NCI-H1092 (cell line): ENCODE measurements at regions not wholly inside any gene's neighbourhood (a gene's known extent, or its start where the extent isn't known, plus 50 kb on each side); places are given as distances from the start of the nearest gene placed in this dataset.

Source experiments
- DNase-seq: peaks from one replicate; lab custom pipeline; 2025; lab: John Stamatoyannopoulos, UW

DNA sequence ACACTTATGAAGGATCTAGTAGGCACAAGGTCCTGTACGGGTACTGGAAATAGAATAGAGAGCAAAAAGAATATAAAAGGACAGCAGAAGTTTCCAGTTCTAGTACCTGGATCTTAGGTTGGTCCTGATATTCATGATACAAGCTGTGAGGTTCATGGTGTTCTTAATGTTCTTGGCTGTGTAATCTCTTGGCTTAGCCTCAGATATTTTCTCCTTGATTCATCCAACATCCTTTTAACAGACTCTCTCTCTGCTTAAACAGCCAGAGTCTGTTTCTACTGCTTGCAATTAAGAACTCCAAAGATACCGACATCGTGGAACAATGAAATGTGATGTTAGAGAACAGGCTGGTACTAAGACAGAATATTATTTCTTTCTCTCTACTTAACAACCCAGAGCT lies 49.9 kb downstream of the CNTN3 start:
- no peak for DNase-seq

DNA sequence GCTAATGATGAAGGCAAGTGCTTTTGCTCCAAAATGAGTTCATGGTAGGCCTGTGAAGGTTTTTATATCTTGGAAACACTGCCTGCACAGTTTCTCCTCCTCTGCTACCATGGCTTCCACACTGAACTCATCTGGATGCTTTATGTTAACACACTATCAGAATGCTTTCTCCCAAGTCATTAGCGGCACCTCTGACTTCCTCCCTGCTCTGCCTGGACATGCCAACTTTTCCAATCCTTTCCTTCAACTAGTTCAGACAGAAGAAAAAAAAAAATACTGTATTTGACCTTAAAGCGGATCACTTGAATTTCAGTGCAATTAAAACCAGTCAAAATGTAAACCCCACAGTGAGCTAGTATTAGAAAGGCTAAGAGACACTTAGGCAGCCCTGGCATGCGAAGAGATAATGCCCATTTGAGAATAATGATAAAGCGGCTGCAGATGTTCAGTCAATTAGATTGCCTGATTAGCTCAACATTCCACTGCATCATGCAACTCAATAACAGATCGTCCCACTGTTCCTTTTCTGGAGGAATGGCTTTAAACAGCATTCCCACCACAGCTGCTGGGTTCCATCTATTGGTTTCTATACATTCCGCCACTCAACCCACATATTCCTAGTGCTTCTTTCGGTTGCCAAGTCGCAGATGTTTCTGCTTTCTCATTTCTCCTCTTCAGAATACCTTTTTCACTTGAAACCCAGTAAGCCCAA lies 51.7 kb downstream of the CNTN3 start:
- no peak for DNase-seq

DNA sequence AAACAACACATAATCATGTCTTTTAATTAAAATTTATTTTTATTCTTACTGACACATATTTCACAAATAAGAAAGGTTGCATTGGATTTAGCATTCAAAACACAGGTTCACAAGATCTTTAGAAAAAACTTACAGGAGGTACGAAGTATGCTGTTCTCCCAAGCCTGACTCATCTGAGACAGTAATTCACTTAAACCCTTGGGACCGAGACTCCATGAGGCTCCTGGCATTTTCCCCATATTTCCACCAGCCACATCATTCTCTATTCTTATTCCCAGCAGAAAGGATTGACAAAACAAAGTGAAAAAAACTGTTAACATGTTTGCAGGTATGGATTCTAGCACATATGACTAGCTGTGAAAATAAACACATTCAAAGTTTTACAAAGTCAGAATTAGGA lies 52.6 kb downstream of the CNTN3 start:
- DNase-seq, result no peak

DNA sequence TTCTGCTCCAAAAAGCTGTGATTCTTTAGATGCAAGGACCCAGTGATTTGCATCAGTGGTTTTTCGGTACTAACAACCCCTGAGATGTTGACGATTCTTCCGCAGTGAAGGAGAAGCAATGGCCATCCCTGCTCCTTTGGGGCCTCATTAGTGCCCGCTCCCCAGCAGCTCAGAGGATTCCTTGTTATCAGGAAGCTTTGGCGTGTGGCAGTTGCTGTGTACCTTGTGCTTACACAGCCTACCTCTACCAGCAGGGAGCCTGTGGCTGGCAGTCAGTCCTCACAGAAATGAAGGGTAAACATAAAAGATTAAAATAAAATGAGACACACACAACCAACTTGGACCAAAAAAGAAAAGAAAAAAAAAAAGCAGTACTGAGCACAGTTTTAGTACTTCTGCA lies 55.2 kb downstream of the CNTN3 start:
- DNase-seq, result no peak

DNA sequence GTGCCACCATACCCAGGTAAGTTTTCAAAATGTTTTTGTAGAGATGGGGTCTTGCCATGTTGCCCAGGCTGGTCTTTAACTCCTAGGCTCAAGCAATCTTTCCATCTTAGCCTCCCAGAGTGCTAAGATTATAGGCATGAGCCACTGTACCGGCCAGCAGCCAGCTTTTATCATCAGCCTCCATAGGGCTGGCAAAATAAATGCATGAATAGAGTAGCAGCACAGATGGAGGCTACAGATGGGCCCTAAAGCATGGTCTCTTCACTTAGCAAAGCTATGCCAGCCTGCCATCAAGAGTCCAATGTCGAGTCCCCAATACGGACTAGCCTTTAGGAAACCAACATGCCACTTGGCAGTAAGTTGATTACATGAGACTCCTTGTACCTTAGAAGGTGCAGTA lies 63.8 kb downstream of the CNTN3 start:
- no peak for DNase-seq

DNA sequence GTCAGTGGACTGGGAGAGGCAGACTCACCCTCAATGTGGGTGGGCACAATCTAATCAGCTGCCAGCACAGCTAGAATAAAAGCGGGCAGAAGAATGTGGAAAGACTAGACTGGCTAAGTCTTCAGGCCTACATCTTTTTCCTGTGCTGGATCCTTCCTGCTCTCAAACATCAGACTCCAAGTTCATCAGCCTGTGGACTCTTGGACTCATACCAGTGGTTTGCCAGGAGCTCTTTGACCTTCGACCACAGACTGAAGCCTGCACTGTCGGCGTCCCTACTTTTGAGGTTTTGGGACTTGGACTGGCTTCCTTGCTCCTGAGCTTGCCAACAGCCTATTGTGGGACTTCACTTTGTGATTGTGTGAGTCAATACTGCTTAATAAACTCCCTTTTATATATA lies 68.0 kb downstream of the CNTN3 start:
- DNase-seq, result no peak

DNA sequence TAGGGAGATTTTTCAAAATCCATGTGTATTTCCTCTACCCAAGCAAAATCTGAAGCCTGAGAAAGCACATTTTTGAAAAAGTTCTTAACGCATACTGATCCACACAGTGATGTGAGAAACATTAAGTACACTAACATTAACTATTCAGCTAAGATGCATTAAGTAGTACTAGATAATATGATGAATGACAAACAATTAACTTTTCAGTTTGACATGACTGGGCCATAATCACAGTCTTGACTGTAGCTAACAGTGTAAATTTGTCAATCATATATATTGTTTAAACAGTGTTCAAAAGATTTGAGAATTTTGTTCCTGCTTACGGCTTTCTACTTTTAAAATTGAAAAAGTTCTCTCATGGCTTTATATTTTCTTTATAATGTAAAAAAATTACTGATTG lies 72.0 kb downstream of the CNTN3 start:
- DNase-seq, result no peak

DNA sequence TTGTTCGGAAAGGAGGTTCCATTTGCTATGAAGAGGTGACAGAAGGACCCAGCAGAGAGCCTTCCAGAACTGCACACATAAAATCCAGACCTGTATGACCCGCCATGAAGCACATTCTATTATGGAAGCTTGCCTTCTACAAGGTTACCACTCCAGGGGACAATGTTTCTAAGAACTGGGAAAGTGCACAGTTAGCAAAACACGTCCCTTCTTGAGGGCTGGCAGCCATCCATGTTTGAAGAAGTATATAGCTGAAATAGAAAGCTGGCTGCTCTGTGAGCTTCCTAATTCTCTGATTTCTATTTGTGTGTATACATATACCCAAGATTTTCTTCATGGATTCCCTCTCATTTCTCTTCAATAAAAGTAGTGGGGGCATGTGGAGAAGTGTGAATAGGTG lies 74.6 kb downstream of the CNTN3 start:
- DNase-seq, result no peak

DNA sequence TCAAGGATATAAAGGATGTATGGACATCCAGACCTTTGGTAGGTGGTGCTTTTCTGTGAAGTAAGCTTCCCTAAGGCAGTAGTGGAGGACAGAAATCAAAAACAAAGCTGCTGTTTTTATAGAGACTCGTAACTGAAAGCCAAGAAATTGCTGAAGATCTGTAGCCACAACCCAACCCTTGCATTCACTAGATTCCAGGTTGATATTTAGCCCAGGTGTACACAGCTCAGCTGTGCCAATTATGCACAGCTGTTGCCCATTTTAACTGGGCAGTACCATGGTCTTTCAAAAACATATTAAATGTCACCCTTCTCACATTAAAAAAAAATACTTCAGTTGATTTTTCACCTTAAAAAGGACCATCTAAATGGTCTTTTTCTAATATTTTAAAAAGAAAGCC lies 75.8 kb downstream of the CNTN3 start:
- no peak for DNase-seq

DNA sequence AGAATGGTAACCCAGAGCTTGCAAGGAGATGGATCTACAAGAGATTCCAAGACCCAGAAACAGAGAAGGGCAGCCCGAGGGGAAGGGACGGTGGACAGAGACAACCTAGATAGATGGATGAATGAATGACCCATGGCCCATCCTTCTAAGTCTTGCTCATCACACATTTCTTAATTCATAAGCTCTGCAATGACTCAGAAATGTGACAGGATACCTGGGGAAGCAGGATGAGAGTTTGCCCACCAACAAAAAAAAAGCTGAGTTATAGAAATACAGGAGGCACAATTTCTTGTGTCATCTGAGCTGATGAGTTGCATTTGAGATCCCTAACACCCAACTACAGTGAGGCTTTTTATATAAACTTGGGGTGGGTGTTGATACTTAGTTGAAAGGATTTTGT lies 76.6 kb downstream of the CNTN3 start:
- no peak for DNase-seq

DNA sequence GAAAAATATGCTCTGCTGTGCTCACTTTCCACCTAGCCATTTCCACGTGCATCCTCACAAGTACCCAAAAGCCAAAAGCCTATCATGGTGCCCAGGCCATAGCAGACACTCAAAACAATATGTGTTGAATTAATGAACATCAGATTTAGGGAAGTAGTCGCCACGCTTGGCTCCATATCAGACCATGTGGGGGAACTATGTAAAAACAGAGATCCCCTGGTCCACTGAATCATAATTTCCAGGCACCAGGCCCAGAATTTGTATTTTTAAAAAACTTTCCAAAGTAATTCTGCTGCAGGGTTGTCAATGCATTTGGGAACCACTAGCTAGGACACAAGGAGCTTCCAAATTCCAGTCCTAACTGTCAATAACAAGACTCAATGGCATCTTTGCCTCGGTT lies 77.3 kb downstream of the CNTN3 start:
- no peak for DNase-seq

DNA sequence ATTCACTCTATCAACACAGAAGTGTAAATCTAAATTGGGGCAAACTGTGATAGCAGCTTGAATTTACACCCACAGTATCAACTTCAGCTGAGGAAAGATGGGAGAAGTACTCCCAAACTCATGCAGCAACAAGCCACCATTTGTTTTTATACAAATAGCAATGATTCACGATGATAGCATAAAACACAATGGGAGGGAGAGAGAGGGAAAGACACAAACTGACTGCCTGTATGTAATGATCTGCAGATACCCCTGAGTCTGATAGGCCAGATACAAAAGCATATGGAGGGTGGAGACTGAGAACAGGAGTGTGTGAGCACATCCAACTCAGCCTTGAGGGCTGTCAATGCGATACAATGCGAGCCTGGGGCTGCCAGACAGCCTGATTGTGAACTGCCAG lies 79.2 kb downstream of the CNTN3 start:
- DNase-seq, result no peak

DNA sequence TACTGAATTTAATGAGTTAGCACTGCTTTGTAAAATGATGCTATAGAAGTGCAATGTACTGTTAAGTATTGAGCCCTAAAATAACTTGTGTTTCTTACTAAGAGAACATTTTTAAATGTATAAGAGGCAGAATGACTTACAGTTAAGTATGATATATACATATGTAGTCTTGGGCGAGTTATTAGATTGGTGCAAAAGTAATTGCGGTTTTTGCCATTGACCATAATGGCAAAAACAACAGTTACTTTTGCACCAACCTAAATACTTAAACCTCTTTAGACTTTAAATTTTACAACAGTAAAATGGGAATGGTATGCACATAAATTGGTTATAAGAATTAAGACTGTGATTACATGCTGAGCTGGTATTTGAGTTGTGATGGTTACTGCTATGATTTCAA lies 79.8 kb downstream of the CNTN3 start:
- no peak for DNase-seq

DNA sequence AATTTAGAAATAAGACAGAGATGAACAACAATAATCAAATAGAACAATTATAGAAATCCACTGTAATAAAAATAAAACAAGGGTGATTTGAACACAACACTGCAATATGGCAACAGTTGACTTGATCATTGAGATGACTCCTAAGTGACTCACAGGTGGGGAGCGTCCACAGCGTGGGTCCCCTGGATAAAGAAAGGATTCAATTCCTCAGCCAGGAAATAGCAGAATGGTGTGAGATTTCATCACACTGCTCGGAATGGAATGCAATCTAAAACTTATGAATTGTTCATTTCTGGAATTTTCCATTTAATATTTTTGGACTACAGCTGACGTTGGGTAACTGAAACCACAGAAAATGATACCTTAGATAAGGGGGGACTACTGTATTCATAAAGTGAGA lies 82.0 kb downstream of the CNTN3 start:
- DNase-seq, result no peak

DNA sequence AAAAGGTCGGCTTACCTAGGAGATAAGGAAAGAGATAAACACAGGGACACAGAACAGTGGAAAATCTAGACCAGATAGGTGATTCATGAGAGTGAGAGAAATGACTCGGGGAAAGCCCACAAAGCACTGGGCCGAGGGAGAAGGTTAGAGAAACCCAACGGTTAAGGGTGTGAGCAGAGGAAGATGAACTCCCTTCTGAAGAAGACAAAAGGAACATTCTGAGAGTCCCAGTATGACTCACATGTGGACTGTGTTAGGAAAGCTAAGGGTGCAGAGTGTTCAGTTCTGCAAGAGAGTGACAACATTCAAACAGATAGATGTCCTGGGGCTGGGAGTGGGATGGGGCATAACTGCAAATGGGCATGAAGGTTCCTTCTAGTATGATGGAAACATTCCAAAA lies 83.0 kb downstream of the CNTN3 start:
- DNase-seq, result no peak

DNA sequence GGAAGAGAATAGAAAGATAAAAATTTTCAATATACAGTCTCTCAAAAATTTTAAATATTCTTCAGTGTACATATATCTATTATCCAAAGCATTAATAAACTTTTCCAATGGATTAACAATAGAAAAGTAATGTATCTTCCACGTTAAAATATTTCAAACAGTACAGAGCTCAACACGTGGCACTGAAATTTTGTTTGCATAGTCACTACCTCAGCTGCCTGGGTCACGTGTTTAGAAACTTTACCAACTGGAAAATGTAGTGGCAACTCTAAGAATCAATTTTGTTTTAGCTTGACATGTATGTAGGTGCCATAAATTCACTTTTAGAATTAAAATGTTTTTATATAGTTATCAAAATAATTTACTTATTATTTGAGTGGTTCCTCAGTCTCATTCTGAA lies 85.3 kb downstream of the CNTN3 start:
- DNase-seq, result no peak

DNA sequence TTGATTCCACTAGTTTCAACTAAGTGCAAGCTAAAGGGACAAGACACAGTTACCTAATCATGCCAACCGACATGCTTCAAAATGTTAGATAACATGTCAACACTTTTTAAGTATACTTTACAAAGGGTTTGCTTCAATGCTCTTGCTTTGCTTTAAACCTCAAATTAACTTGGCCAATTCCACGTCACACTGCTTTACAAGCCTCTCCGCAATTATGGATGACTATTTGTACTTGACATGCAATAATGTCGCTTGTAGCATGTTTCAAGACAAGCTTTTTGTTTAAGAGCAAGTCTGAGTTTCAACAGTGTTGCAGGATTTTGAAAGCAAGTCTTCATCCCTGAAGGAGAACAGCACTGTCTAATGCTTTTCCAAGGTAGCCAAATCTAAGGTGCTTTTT lies 86.9 kb downstream of the CNTN3 start:
- no peak for DNase-seq

DNA sequence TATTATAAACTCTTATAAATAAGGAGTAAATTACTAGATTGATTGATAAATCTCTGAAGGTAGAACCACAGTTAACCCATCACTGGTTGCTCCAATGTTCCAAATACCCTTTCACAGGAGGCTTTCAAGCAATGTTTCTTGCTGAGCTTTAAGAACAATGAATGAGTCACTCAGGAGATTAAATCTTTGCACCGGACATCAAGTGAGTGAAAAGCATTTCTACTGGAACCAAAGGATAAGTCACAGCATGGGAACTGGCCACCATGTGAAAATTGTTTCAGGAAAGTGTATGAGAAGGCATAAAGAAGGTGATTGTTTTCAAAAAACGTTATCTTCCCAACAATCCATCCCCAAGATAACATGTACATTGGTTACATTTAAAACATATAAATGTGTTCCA lies 90.6 kb downstream of the CNTN3 start:
- DNase-seq, result no peak

DNA sequence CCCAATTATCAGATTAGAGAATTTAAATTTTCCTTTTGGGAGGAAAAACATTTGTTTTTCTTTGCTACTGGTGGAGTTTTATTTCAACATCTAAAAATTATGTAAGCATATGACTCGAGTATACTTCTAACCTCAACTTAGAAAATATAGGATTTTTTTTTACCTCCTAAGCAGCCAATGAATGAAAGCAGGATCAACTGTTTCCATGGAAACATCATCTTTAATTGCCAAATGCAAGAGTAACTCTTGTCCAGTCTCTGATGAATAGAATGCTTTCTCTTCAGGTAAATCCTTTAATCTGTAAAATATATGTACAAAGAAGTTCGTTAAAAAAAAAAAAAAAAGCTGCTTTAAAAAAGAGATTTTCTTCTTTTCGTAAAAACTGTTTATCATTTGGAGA lies 93.6 kb downstream of the CNTN3 start:
- DNase-seq, result no peak

DNA sequence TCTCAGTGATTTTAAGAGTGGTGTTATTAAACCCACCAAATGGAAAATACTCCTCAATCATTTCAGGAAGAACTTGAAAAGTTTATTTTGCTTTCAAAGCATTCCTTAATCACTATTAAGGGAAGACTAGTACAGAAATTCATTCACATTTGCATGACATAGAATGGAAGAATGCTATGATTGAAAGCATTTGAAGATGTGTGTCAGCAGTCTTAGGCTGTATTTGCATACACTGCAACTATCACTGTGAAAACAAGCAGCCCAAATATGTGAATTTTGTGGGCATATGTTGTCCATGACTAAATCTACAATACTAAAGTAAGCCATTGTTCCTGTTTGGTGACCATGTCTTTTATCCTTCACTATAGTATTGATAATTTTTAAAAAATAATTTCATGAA lies 95.8 kb downstream of the CNTN3 start:
- DNase-seq, result no peak

DNA sequence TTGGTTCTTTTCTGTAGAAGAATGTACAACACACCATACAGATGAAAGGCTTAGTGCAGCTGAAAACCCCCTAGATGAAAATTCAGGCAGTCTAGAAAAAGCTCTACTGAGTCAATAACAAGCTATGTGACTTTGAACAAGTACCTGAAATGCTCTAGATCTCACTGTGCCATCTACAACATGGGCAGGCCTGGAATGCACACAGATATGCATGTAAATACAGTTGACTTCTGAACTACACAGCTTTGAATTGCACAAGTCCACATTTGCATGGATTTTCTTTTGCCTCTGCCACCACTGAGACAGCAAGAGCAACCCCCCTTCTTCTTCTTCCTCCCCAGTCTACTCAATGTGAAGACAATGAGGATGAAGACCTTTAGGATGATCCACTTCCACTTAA lies 98.4 kb downstream of the CNTN3 start:
- DNase-seq, result no peak

DNA sequence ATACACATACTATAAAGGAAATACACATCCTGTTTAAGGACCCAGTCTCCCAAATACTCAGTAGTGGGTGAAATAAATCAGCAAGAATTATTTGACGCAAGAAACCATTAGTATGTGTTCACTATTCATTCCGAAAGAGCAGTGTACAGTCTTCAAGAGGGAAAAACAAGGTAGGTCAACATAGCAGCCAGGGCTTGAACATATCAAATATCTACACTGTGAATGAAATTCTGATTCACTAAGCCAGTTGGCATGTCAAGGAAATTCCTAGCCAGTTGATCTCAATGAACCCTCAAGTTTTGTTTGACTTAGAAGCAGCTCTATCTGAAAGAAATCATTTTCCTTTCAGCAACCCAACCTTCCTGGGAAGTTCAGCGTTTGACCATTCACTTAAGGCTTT lies 99.0 kb downstream of the CNTN3 start:
- DNase-seq, result no peak

DNA sequence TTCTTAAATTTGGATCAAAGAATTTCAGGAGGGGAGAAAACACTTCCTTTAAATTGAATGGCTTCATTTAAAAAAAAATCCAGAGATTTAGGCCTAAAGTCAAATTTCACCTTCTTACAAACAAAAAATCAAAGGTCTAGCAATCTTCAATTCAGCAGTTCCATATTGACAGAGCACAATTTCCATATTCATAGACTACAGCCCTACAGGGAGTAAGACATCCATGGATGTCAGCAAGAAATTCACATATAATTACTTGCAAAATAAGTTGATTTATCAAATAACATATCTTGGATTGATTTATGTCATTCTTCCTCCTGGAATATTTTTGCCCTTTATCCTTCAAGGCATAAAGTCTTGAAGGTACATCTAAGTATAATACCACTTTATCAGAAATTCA lies 103.4 kb downstream of the CNTN3 start:
- no peak for DNase-seq

DNA sequence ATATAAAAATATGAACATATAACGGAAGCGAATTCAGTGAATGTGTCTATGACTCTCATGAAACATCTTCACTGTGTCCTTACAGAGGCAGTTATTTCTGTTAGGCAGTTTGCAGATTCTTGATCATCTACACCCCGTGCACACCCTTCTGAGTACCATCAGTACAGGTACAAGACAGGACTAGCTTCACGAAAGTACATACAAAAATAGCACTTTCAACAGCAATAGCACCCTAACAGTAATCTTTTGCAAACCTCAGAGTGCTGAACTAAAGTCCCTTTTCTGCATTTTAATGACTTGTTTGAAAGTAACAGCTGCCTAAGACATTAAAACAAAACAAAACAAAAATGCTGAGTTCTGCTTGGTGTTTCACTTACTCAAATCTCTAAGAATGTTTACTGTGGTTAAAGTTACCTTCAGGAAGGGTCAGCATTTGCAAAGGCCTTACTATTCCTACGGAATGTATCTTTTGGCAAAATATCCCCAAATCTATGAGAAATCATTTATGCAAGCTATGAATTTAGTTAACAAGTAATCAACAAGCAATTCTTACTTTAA lies 104.1 kb downstream of the CNTN3 start:
- no peak for DNase-seq

DNA sequence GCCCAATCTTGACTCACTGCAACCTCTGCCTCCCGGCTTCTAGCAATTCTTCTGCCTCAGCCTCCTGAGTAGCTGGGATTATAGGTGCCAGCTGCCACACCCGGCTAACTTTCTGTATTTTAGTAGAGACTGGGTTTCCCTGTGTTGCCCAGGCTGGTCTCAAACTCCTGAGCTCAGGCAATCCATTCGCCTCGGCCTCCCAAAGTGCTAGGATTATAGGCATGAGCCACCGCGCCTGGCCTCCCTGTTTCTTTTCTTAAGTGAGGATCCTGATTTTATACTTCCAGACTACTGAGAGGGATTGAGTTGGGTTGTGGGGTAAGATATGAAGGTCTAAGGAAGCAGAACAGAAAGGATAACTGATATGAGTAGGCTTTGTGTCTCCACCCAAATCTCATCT lies 106.8 kb downstream of the CNTN3 start:
- no peak for DNase-seq
